CD14-positive monocyte (primary cell): ENCODE measurements at regions not wholly inside any gene's neighbourhood (a gene's known extent, or its start where the extent isn't known, plus 50 kb on each side); places are given as distances from the start of the nearest gene placed in this dataset.

Experiments used
- DNase-seq, 3 donors: peaks; one replicate each; pipeline ENCODE4 v3.0.0-alpha.2; 2011 to 2022
- H2AFZ ChIP-seq: 2 replicates; pipeline ENCODE4 v1.6.0; 2012; ENCODE audit warnings: mild to moderate bottlenecking, low read depth, low read length, inconsistent platforms; ENCODE audit not compliant: insufficient read depth, poor library complexity, severe bottlenecking
- H3K27ac ChIP-seq, 2 donors: 1 replicate in 1 of 2; 2 replicates in 1 of 2; pipeline ENCODE4 v1.5.1; 2012 to 2013; ENCODE audit warnings: low read length in 2 of 2, control low read depth in 1 of 2, inconsistent platforms in 1 of 2, low read depth in 1 of 2, mild to moderate bottlenecking in 1 of 2
- H3K27me3 ChIP-seq, 2 donors: one replicate each; pipeline versions ENCODE4 v1.6.0 to v1.6.1; 2011 to 2013; ENCODE audit warnings: low read length in 2 of 2; ENCODE audit not compliant: control insufficient read depth in 2 of 2, insufficient read depth in 2 of 2
- H3K36me3 ChIP-seq, 2 donors: replicated peaks in 1 of 2; 1 replicate in 1 of 2; 2 replicates in 1 of 2; pipeline versions ENCODE4 v1.5.1 to v1.6.1; 2012 to 2013; ENCODE audit warnings: low read length in 2 of 2, control low read depth in 1 of 2, inconsistent platforms in 1 of 2, mild to moderate bottlenecking in 1 of 2; ENCODE audit not compliant: insufficient read depth in 2 of 2, control insufficient read depth in 1 of 2
- H3K4me1 ChIP-seq, 2 donors: 1 replicate in 1 of 2; 2 replicates in 1 of 2; pipeline versions ENCODE4 v1.5.1 to v1.6.1; 2012 to 2013; ENCODE audit warnings: low read length in 2 of 2, control low read depth in 1 of 2, inconsistent platforms in 1 of 2, mild to moderate bottlenecking in 1 of 2, moderate library complexity in 1 of 2; ENCODE audit not compliant: insufficient read depth in 2 of 2, control insufficient read depth in 1 of 2
- H3K4me2 ChIP-seq: replicated peaks from 2 replicates; pipeline ENCODE3; 2012; ENCODE audit warnings: low read length, moderate library complexity, mild to moderate bottlenecking; ENCODE audit not compliant: poor library complexity, severe bottlenecking; ENCODE audit errors: extremely low read depth
- H3K4me3 ChIP-seq, 3 experiments: fragments of 200-600 bp in 1 of 3; sonication (generic) in 1 of 3; replicated peaks in 1 of 3; 1 replicate in 2 of 3; 2 replicates in 1 of 3; pipeline ENCODE4 v1.5.1; 2011 to 2013; ENCODE audit warnings: low read length in 3 of 3, mild to moderate bottlenecking in 3 of 3, control low read depth in 2 of 3, low read depth in 2 of 3, inconsistent platforms in 1 of 3, moderate library complexity in 1 of 3
- H3K79me2 ChIP-seq: 2 replicates; pipeline ENCODE4 v1.6.0; 2012; ENCODE audit warnings: mild to moderate bottlenecking, control low read depth, inconsistent platforms, low read length, moderate library complexity; ENCODE audit not compliant: insufficient read depth
- H3K9ac ChIP-seq: 2 replicates; pipeline ENCODE4 v1.6.0; 2017; ENCODE audit warnings: low read length, mild to moderate bottlenecking; ENCODE audit not compliant: insufficient read depth, poor library complexity, severe bottlenecking
- H3K9me3 ChIP-seq, 2 donors: replicated peaks in 1 of 2; 1 replicate in 1 of 2; 2 replicates in 1 of 2; pipeline versions ENCODE4 v1.5.1 to v1.6.1; 2012 to 2013; ENCODE audit warnings: low read length in 2 of 2, control low read depth in 1 of 2; ENCODE audit not compliant: control insufficient read depth in 1 of 2, insufficient read depth in 1 of 2
- H4K20me1 ChIP-seq: 2 replicates; pipeline ENCODE4 v1.6.0; 2012; ENCODE audit warnings: mild to moderate bottlenecking, low read length, control low read depth, moderate library complexity; ENCODE audit not compliant: insufficient read depth
- H3K27ac Mint-ChIP-seq, 7 donors: one replicate each; pipeline ENCODE4 v1.8.0; 2020; ENCODE audit warnings: mild to moderate bottlenecking in 7 of 7, mixed read lengths in 7 of 7, moderate library complexity in 6 of 7, inconsistent platforms in 2 of 7
- H3K27me3 Mint-ChIP-seq, 3 donors: one replicate each; pipeline ENCODE4 v1.8.0; 2021 to 2022; ENCODE audit warnings: low read depth in 3 of 3, mild to moderate bottlenecking in 3 of 3, mixed read lengths in 3 of 3, moderate library complexity in 3 of 3, inconsistent platforms in 1 of 3
- H3K36me3 Mint-ChIP-seq, 2 donors: one replicate each; pipeline ENCODE4 v1.8.0; 2020; ENCODE audit warnings: mixed read lengths in 2 of 2, inconsistent platforms in 1 of 2, mild to moderate bottlenecking in 1 of 2
- H3K4me1 Mint-ChIP-seq: one replicate; pipeline ENCODE4 v1.8.0; 2020; ENCODE audit warnings: mild to moderate bottlenecking, mixed read lengths
- H3K4me3 Mint-ChIP-seq, 2 donors: one replicate each; pipeline ENCODE4 v1.8.0; 2020; ENCODE audit warnings: mild to moderate bottlenecking in 2 of 2, mixed read lengths in 2 of 2, moderate library complexity in 1 of 2
- H3K9me3 Mint-ChIP-seq, 7 donors: one replicate each; pipeline ENCODE4 v1.8.0; 2020 to 2022; ENCODE audit warnings: mixed read lengths in 7 of 7, mild to moderate bottlenecking in 6 of 7, moderate library complexity in 6 of 7, inconsistent platforms in 2 of 7
- CTCF ChIP-seq: fragments of 200-600 bp; IDR thresholded peaks from one replicate; pipeline ENCODE4 v1.8.0; 2022; ENCODE audit warnings: antibody characterized with exemption, mild to moderate bottlenecking
- WGBS: methylation state at CpG from one replicate; pipeline ENCODE4 v1.1.5; 2013; ENCODE audit warnings: missing lambda C conversion rate; ENCODE audit not compliant: insufficient coverage; 5-methylcytosine and 5-hydroxymethylcytosine counted together
- intact Hi-C, 2 donors: fragments of 100-400 bp; cut with micrococcal nuclease; formaldehyde crosslinking; loops; one replicate each; pipeline versions ENCODE4 v1.15.0 to v1.15.1; 2023

DNA sequence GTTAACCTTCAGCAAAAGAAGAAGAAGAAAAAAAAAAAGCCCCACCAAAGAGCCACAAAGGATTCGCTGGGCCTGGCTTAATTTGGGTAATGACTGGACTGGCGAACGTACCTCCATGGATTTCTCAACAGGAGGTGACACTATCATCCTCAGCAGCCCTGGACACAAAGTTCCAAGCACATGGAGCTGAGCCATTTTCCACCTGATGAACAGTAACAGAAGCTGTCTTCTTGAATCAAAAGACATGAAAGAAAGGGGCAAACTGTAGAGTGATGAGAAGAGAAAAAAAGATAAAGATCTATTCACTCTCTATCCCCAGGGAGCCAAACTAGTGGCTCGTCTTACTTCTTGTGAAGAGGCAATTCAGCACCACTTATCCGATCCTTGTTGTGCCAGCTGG, 150.2 kb upstream of the TRPM3 start:
- no peak overlapping the region for H3K4me3 ChIP-seq
- WGBS, result 71% methylated on average over 2 of the region's 5 CpGs
- intact Hi-C loops, result no loop called here
- no peaks in the 10 kb centered on the region for H3K27me3 ChIP-seq
- no peaks in the 10 kb centered on the region for H3K79me2 ChIP-seq
- no peaks in the 10 kb centered on the region for H3K36me3 ChIP-seq
- H3K9me3 ChIP-seq, result no peaks in the 10 kb centered on the region
- no peak overlapping the region for H3K9ac ChIP-seq
- Mint-ChIP-seq H3K27ac (no peak overlapping the region), H3K36me3 (no peaks in the 10 kb centered on the region), H3K9me3 (peaks cover 0 to 1% (median 0%) of the 10 kb centered on the region in 7 donors), H3K4me3 (no peak overlapping the region), H3K27me3 (no peaks in the 10 kb centered on the region), H3K4me1 (no peaks in the 10 kb centered on the region)
- no peak for DNase-seq
- no peak overlapping the region for H3K4me2 ChIP-seq
- no peak overlapping the region for H3K27ac ChIP-seq
- no peaks in the 10 kb centered on the region for H4K20me1 ChIP-seq
- H2AFZ ChIP-seq, result no peak overlapping the region
- H3K4me1 ChIP-seq, result no peaks in the 10 kb centered on the region
- TF ChIP-seq CTCF, result no peak

- Histone ChIP-seq H3K79me2 (no peaks in the 10 kb centered on the region), H2AFZ (no peak overlapping the region), H3K9ac (no peak overlapping the region), H3K27ac (no peak overlapping the region), H4K20me1 (no peaks in the 10 kb centered on the region), H3K4me3 (no peak overlapping the region), H3K4me2 (no peak overlapping the region), H3K4me1 (no peaks in the 10 kb centered on the region), H3K9me3 (no peaks in the 10 kb centered on the region), H3K27me3 (no peaks in the 10 kb centered on the region), H3K36me3 (no peaks in the 10 kb centered on the region)
- intact Hi-C loops, result no loop called here
- H3K4me3 Mint-ChIP-seq, result no peak overlapping the region
- H3K36me3 Mint-ChIP-seq, result no peaks in the 10 kb centered on the region
- peaks cover 0 to 1% (median 0%) of the 10 kb centered on the region in 7 donors for H3K9me3 Mint-ChIP-seq
- H3K4me1 Mint-ChIP-seq, result no peaks in the 10 kb centered on the region
- no peak overlapping the region for H3K27ac Mint-ChIP-seq
- no peak for DNase-seq
- no peaks in the 10 kb centered on the region for H3K27me3 Mint-ChIP-seq
- TF ChIP-seq CTCF, result no peak
Measured at GRCh38 chr9:71270554-71270953, 149.1 kb upstream of the TRPM3 start.
